PC-3 (cell line): ENCODE measurements at regions not wholly inside any gene's neighbourhood (a gene's known extent, or its start where the extent isn't known, plus 50 kb on each side); places are given as distances from the start of the nearest gene placed in this dataset.

Experiments
- ATAC-seq: fragments of 200-7000 bp; cut with Tn5 transposase; 2 replicates; pipeline ENCODE4 v1.9.1; 2020; ENCODE audit warnings: mild to moderate bottlenecking, moderate library complexity
- BruUV-seq: library from RNA; stranded (reverse); fragments of 400-500 nt; replicated peaks from 2 replicates; lab custom pipeline; 2021; lab: Mats Ljungman, UMichigan
- CTCF ChIA-PET: fragments of 300-600 bp; sonication (Branson Sonifier 250); formaldehyde crosslinking; loops from one replicate; lab custom pipeline; 2022; ENCODE audit warnings: antibody characterized with exemption; lab: Charles Lee
- POLR2A ChIA-PET: fragments of 300-600 bp; sonication (Branson Sonifier 250); formaldehyde crosslinking; loops from one replicate; lab custom pipeline; 2022; ENCODE audit warnings: antibody characterized with exemption; ENCODE audit not compliant: unreplicated experiment; lab: Charles Lee
- DNase-seq: peaks from one replicate; pipeline ENCODE4 v3.0.0-alpha.2; 2015
- H2AFZ ChIP-seq: fragments of 300-600 bp; sonication (generic); 2 replicates; pipeline ENCODE4 v1.6.0; 2016; ENCODE audit warnings: antibody characterized with exemption, low read length
- H3F3A ChIP-seq: fragments of 300-600 bp; sonication (generic); one replicate; pipeline ENCODE4 v1.6.0; 2017; ENCODE audit warnings: antibody characterized with exemption, low read length, control low read depth, mild to moderate bottlenecking; ENCODE audit not compliant: unreplicated experiment
- H3K27ac ChIP-seq: fragments of 300-600 bp; sonication (generic); 2 replicates; pipeline ENCODE4 v1.5.1; 2016; ENCODE audit warnings: mild to moderate bottlenecking, low read length
- H3K27me3 ChIP-seq: fragments of 300-600 bp; sonication (generic); 2 replicates; pipeline ENCODE4 v1.6.1; 2016; ENCODE audit warnings: low read length, mixed read lengths
- H3K36me3 ChIP-seq: fragments of 300-600 bp; sonication (generic); 2 replicates; pipeline ENCODE4 v1.6.1; 2016; ENCODE audit warnings: low read depth, mixed run types, low read length, mixed read lengths
- H3K4me1 ChIP-seq: fragments of 300-600 bp; sonication (generic); 2 replicates; pipeline ENCODE4 v1.5.1; 2016; ENCODE audit warnings: low read length; ENCODE audit not compliant: insufficient read depth
- H3K4me2 ChIP-seq: fragments of 300-600 bp; sonication (generic); 2 replicates; pipeline ENCODE4 v1.6.0; 2016; ENCODE audit warnings: low read length
- H3K4me3 ChIP-seq: fragments of 300-600 bp; sonication (generic); 2 replicates; pipeline ENCODE4 v1.5.1; 2016; ENCODE audit warnings: mild to moderate bottlenecking, low read length, mixed read lengths
- H3K79me2 ChIP-seq: fragments of 300-600 bp; sonication (generic); 2 replicates; pipeline ENCODE4 v1.6.1; 2017; ENCODE audit warnings: low read length, mixed read lengths
- H3K9ac ChIP-seq: fragments of 300-600 bp; sonication (generic); 2 replicates; pipeline ENCODE4 v1.6.0; 2016; ENCODE audit warnings: mild to moderate bottlenecking, low read length
- H3K9me2 ChIP-seq: fragments of 300-600 bp; sonication (generic); replicated peaks from 2 replicates; pipeline ENCODE4 v1.6.1; 2016; ENCODE audit warnings: mixed run types, low read length, mixed read lengths
- H3K9me3 ChIP-seq: fragments of 300-600 bp; sonication (generic); 2 replicates; pipeline ENCODE4 v1.6.1; 2016; ENCODE audit warnings: low read length, mixed read lengths
- H4K20me1 ChIP-seq: fragments of 300-600 bp; sonication (generic); 2 replicates; pipeline ENCODE4 v1.6.1; 2016; ENCODE audit warnings: low read length, mixed read lengths
- CTCF ChIP-seq: fragments of 300-600 bp; sonication (generic); conservative IDR thresholded peaks from 2 replicates; pipeline ENCODE4 v1.5.1; 2017; ENCODE audit warnings: antibody characterized with exemption, low read depth, mild to moderate bottlenecking, low read length
- EZH2 ChIP-seq: fragments of 300-600 bp; sonication (generic); IDR thresholded peaks from one replicate; pipeline ENCODE4 v1.6.1; 2017; ENCODE audit warnings: antibody characterized with exemption, mild to moderate bottlenecking, low read length; ENCODE audit not compliant: unreplicated experiment
- EZH2phosphoT487 ChIP-seq: fragments of 300-600 bp; sonication (generic); IDR thresholded peaks from 2 replicates; pipeline ENCODE4 v1.6.1; 2018; ENCODE audit warnings: mild to moderate bottlenecking, antibody characterized with exemption, low read length, borderline replicate concordance
- intact Hi-C: fragments of 100-400 bp; cut with micrococcal nuclease; formaldehyde crosslinking; loops from 2 replicates; pipeline ENCODE4 v1.9.0; 2023

- peaks cover 12% of the 10 kb centered on the region for H3K27me3 ChIP-seq
- DNase-seq, result no peak
- TF ChIP-seq CTCF (no peak), EZH2phosphoT487 (no peak), EZH2 (no peak)
- no peak overlapping the region for H3K4me2 ChIP-seq
- no peak for ATAC-seq
- H3K27ac ChIP-seq, result no peak overlapping the region
- H4K20me1 ChIP-seq, result no peaks in the 10 kb centered on the region
- ChIA-PET CTCF (no interaction called here), POLR2A (no interaction called here)
- H3K9ac ChIP-seq, result no peak overlapping the region
- intact Hi-C loops, result no loop called here
- no peak overlapping the region for H2AFZ ChIP-seq
- no peaks in the 10 kb centered on the region for H3F3A ChIP-seq
- H3K36me3 ChIP-seq, result no peaks in the 10 kb centered on the region
- H3K4me3 ChIP-seq, result no peak overlapping the region
- no peaks in the 10 kb centered on the region for H3K9me2 ChIP-seq
- no peaks in the 10 kb centered on the region for H3K4me1 ChIP-seq
- H3K9me3 ChIP-seq, result no peaks in the 10 kb centered on the region
- H3K79me2 ChIP-seq, result no peaks in the 10 kb centered on the region
- no TSS peak for BruUV-seq
These were observed 417.0 kb downstream of the EIPR1 start for GRCh38 chr2:2960441-2961133.

GRCh38 chr2:2950403-2950952, 427.1 kb downstream of the EIPR1 start:
- Histone ChIP-seq H3K4me3 (no peak overlapping the region), H3F3A (no peaks in the 10 kb centered on the region), H3K9me2 (no peaks in the 10 kb centered on the region), H3K4me2 (no peak overlapping the region), H3K4me1 (no peaks in the 10 kb centered on the region), H3K79me2 (no peaks in the 10 kb centered on the region), H4K20me1 (no peaks in the 10 kb centered on the region), H3K36me3 (no peaks in the 10 kb centered on the region), H3K27me3 (peaks cover 48% of the 10 kb centered on the region), H3K9ac (no peak overlapping the region), H2AFZ (no peak overlapping the region), H3K9me3 (no peaks in the 10 kb centered on the region), H3K27ac (no peak overlapping the region)
- POLR2A ChIA-PET, result no interaction called here
- intact Hi-C loops, result no loop called here
- no peak for ATAC-seq
- TF ChIP-seq EZH2phosphoT487, result no peak
- no peak for TF ChIP-seq CTCF
- TF ChIP-seq EZH2, result no peak
- DNase-seq, result no peak
- no TSS peak for BruUV-seq
- CTCF ChIA-PET, result no interaction called here

- no peak overlapping the region for H3K4me3 ChIP-seq
- H4K20me1 ChIP-seq, result no peaks in the 10 kb centered on the region
- H3K9me2 ChIP-seq, result no peaks in the 10 kb centered on the region
- ATAC-seq (no peak), DNase-seq (no peak)
- H3K9ac ChIP-seq, result no peak overlapping the region
- H3K79me2 ChIP-seq, result no peaks in the 10 kb centered on the region
- H3K27me3 ChIP-seq, result peaks cover 32% of the 10 kb centered on the region; the same call in 1 of the 2 replicates
- POLR2A ChIA-PET, result no interaction called here
- no peaks in the 10 kb centered on the region for H3F3A ChIP-seq
- TF ChIP-seq EZH2phosphoT487 (no peak), EZH2 (no peak), CTCF (no peak)
- H3K4me2 ChIP-seq, result no peak overlapping the region
- H3K36me3 ChIP-seq, result no peaks in the 10 kb centered on the region
- no peak overlapping the region for H3K27ac ChIP-seq
- H3K9me3 ChIP-seq, result no peaks in the 10 kb centered on the region
- CTCF ChIA-PET, result no interaction called here
- intact Hi-C loops, result no loop called here
- BruUV-seq, result no TSS peak
- H3K4me1 ChIP-seq, result no peaks in the 10 kb centered on the region
- H2AFZ ChIP-seq, result no peak overlapping the region
These were observed 430.2 kb downstream of the EIPR1 start for GRCh38 chr2:2947406-2947805.
